T-cell (primary cell): ENCODE measurements at regions not wholly inside any gene's neighbourhood (a gene's known extent, or its start where the extent isn't known, plus 50 kb on each side); places are given as distances from the start of the nearest gene placed in this dataset.

Experiments
- ATAC-seq, 4 experiments: fragments of 200-7000 bp in 3 of 4; fragments of 150-1000 bp in 1 of 4; cut with Tn5 transposase; replicated peaks in 1 of 4; 1 replicate in 3 of 4; 2 replicates in 1 of 4; pipeline ENCODE4 v1.10.0; 2021; ENCODE audit warnings: moderate library complexity in 3 of 4, mild to moderate bottlenecking in 2 of 4, moderate number of reproducible peaks in 1 of 4
- CTCF ChIA-PET, 2 donors: fragments of 300-600 bp; sonication (Branson Sonifier 250); formaldehyde crosslinking; loops; one replicate each; lab custom pipeline; 2022; ENCODE audit warnings: antibody characterized with exemption in 2 of 2; lab: Charles Lee
- POLR2A ChIA-PET, 2 donors: fragments of 300-600 bp; sonication (Branson Sonifier 250); formaldehyde crosslinking; loops; one replicate each; lab custom pipeline; 2022; ENCODE audit warnings: antibody characterized with exemption in 2 of 2; lab: Charles Lee
- DNase-seq, 35 experiments: peaks; one replicate each; pipeline versions ENCODE4 v3.0.0 to v3.0.0-alpha.2; 2013 to 2023
- H3K27ac ChIP-seq: one replicate; pipeline ENCODE4 v1.5.1; 2013; ENCODE audit warnings: low read length
- H3K27me3 ChIP-seq, 2 experiments: replicated peaks in 1 of 2; 1 replicate in 1 of 2; 2 replicates in 1 of 2; pipeline versions ENCODE4 v1.6.1 to v1.7.0; 2013; ENCODE audit warnings: low read length in 1 of 2, mixed read lengths in 1 of 2; ENCODE audit not compliant: control insufficient read depth in 2 of 2, insufficient read depth in 2 of 2; ENCODE audit errors: extremely low read depth in 1 of 2
- H3K36me3 ChIP-seq, 2 donors: 1 replicate in 1 of 2; 2 replicates in 1 of 2; pipeline versions ENCODE4 v1.6.1 to v1.7.0; 2013; ENCODE audit warnings: low read length in 1 of 2; ENCODE audit not compliant: control insufficient read depth in 2 of 2, insufficient read depth in 1 of 2; ENCODE audit errors: extremely low read depth in 1 of 2
- H3K4me1 ChIP-seq, 2 experiments: 1 replicate in 1 of 2; 2 replicates in 1 of 2; pipeline versions ENCODE4 v1.6.1 to v1.7.0; 2013; ENCODE audit warnings: low read length in 2 of 2, mixed read lengths in 1 of 2; ENCODE audit not compliant: insufficient read depth in 2 of 2, control insufficient read depth in 1 of 2; ENCODE audit errors: extremely low read depth in 1 of 2
- H3K4me3 ChIP-seq, 2 donors: 1 replicate in 1 of 2; 2 replicates in 1 of 2; pipeline versions ENCODE4 v1.5.1 to v1.7.0; 2013; ENCODE audit warnings: mild to moderate bottlenecking in 2 of 2, low read length in 1 of 2, moderate library complexity in 1 of 2; ENCODE audit not compliant: control insufficient read depth in 1 of 2; ENCODE audit errors: extremely low read depth in 1 of 2
- H3K9me3 ChIP-seq: 2 replicates; pipeline ENCODE4 v1.7.0; 2013
- H3K27ac Mint-ChIP-seq, 2 donors: one replicate each; pipeline ENCODE4 v1.8.0; 2020 to 2021; ENCODE audit warnings: mild to moderate bottlenecking in 2 of 2, mixed read lengths in 2 of 2
- H3K27me3 Mint-ChIP-seq, 2 donors: one replicate each; pipeline ENCODE4 v1.8.0; 2021 to 2022; ENCODE audit warnings: mixed read lengths in 2 of 2
- H3K36me3 Mint-ChIP-seq: one replicate; pipeline ENCODE4 v1.8.0; 2021; ENCODE audit warnings: mixed read lengths
- H3K4me1 Mint-ChIP-seq, 3 donors: one replicate each; pipeline ENCODE4 v1.8.0; 2020 to 2022; ENCODE audit warnings: mixed read lengths in 3 of 3, mild to moderate bottlenecking in 1 of 3
- H3K4me3 Mint-ChIP-seq, 3 donors: one replicate each; pipeline ENCODE4 v1.8.0; 2020 to 2022; ENCODE audit warnings: mild to moderate bottlenecking in 3 of 3, mixed read lengths in 3 of 3, moderate library complexity in 3 of 3
- H3K9me3 Mint-ChIP-seq, 3 donors: one replicate each; pipeline ENCODE4 v1.8.0; 2020 to 2022; ENCODE audit warnings: mixed read lengths in 3 of 3
- WGBS: methylation state at CpG from one replicate; pipeline ENCODE4 v1.1.5; 2013; ENCODE audit warnings: missing lambda C conversion rate; ENCODE audit not compliant: insufficient coverage; 5-methylcytosine and 5-hydroxymethylcytosine counted together

DNA sequence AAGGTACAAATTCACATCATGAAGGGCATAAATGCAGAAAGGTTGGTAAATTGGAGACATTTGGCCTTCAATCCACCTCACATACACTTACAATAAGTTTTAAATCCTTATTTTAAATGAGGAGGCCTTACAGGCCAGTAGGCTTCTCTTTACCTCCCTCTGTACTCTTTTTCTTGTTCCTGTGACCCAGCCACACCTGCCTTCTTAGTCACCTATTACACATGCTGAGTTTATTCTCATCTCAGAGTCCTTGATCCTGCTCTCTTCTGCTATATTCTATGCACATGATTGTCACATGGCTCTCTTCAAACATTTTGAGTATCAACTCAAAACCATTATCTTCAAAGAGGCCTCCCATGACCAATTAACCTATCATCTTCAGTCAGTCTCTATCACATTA, 491.5 kb downstream of the SATB2 start:
- Mint-ChIP-seq H3K4me3 (no peak overlapping the region), H3K27ac (no peak overlapping the region), H3K9me3 (peaks cover 0 to 9% (median 0%) of the 10 kb centered on the region in 3 donors), H3K27me3 (peaks cover 0 to 5% of the 10 kb centered on the region in 2 donors), H3K36me3 (no peaks in the 10 kb centered on the region), H3K4me1 (no peaks in the 10 kb centered on the region)
- CTCF ChIA-PET, result no interaction called here
- H3K4me1 ChIP-seq, result no peaks in the 10 kb centered on the region
- H3K27me3 ChIP-seq, result no peaks in the 10 kb centered on the region
- DNase-seq (no peak), ATAC-seq (no peak)
- no peak overlapping the region for H3K4me3 ChIP-seq
- POLR2A ChIA-PET, result no interaction called here
- H3K9me3 ChIP-seq, result no peaks in the 10 kb centered on the region
- no peak overlapping the region for H3K27ac ChIP-seq
- H3K36me3 ChIP-seq, result no peaks in the 10 kb centered on the region

DNA sequence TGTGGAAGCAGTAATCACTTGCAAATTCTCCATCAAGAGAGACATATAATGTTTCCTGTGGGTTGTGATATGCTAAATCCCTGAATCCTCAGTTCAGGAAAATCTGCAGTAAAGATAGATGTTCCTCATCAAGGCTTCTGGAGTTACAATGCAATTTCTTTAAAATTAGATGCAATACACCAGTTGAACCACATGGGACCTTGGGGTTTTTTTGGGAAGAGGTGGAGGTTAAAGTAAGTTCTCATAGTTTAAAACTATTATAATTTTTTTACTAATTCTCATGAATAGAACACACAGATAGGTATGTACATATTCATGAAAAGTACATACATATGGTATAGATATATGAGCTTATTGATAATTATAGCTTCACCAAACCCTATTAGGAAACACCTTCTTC, 496.2 kb downstream of the SATB2 start:
- Mint-ChIP-seq H3K36me3 (no peaks in the 10 kb centered on the region), H3K4me1 (no peaks in the 10 kb centered on the region), H3K9me3 (peaks cover 0 to 4% (median 2%) of the 10 kb centered on the region in 3 donors), H3K4me3 (no peak overlapping the region), H3K27ac (no peak overlapping the region), H3K27me3 (no peaks in the 10 kb centered on the region)
- Histone ChIP-seq H3K4me1 (no peaks in the 10 kb centered on the region), H3K9me3 (no peaks in the 10 kb centered on the region), H3K36me3 (no peaks in the 10 kb centered on the region), H3K27ac (no peak overlapping the region), H3K4me3 (no peak overlapping the region), H3K27me3 (no peaks in the 10 kb centered on the region)
- CTCF ChIA-PET, result no interaction called here
- POLR2A ChIA-PET, result no interaction called here
- DNase-seq (no peak), ATAC-seq (no peak)

DNA sequence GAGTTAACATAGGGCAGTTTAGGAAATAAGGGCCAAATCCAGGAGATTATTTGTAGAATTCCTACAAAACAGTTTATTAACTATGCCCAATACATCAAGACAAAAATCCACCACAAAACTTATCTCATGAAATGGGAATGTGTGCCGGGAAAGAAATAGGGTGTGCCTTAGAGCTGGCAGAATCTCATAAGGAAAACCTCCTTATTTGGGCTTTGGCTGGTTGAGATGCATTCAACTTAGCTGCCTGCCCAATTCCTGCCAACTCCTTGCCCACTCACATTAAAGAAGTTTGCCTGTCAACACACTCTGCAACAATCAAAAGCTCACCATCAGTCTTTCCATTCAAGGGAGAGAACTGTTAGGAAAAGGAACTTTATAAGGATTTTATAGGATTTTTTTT, 500.6 kb downstream of the SATB2 start:
- ATAC-seq (no peak), DNase-seq (no peak)
- Mint-ChIP-seq H3K27ac (no peak overlapping the region), H3K4me3 (no peak overlapping the region), H3K36me3 (no peaks in the 10 kb centered on the region), H3K9me3 (peaks cover 0 to 4% (median 2%) of the 10 kb centered on the region in 3 donors), H3K4me1 (no peaks in the 10 kb centered on the region), H3K27me3 (no peaks in the 10 kb centered on the region)
- H3K9me3 ChIP-seq, result no peaks in the 10 kb centered on the region
- no peaks in the 10 kb centered on the region for H3K4me1 ChIP-seq
- no peaks in the 10 kb centered on the region for H3K36me3 ChIP-seq
- WGBS, result no CpG with 5 or more reads among the region's 1 CpG
- no peak overlapping the region for H3K4me3 ChIP-seq
- no peaks in the 10 kb centered on the region for H3K27me3 ChIP-seq
- CTCF ChIA-PET, result no interaction called here
- H3K27ac ChIP-seq, result no peak overlapping the region
- POLR2A ChIA-PET, result no interaction called here

DNA sequence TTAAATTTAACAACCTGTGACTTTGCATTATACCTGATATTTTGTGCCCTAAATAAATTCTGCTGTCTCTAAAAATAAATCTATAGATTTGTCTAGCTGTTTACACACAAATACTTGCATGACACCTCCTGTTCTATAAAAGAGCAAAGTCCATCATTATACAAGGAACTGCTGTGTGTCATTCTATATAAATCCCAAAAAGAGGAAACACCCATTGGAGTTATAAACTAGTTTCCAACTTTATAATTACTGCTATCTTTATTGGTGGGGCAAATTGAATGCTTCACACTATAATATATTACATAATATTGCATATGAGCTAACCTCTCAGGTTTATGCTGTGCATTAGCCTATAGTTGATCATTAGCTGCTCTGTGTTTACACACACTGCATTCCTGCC, 504.4 kb downstream of the SATB2 start:
- no peak for ATAC-seq
- no peaks in the 10 kb centered on the region for H3K27me3 Mint-ChIP-seq
- H3K9me3 Mint-ChIP-seq, result peaks cover 0 to 5% (median 4%) of the 10 kb centered on the region in 3 donors

GRCh38 chr2:198950803-198951202, 506.9 kb downstream of the SATB2 start:
- POLR2A ChIA-PET, result no interaction called here

More for the DNA sequence above, 504.4 kb downstream of the SATB2 start:
- POLR2A ChIA-PET, result no interaction called here
- no peak for DNase-seq
- no peak overlapping the region for H3K4me3 Mint-ChIP-seq
- no peak overlapping the region for H3K27ac Mint-ChIP-seq
- no peaks in the 10 kb centered on the region for H3K36me3 ChIP-seq
- H3K9me3 ChIP-seq, result no peaks in the 10 kb centered on the region
- CTCF ChIA-PET, result interaction anchor here in 1 of 2 donors (0.5 kb wide), 1 partner anchor 812 kb away, joined by 6 read pairs; no protein-coding TSS in a partner anchor
- H3K27ac ChIP-seq, result no peak overlapping the region
- no peaks in the 10 kb centered on the region for H3K27me3 ChIP-seq
- H3K4me3 ChIP-seq, result no peak overlapping the region
- no peaks in the 10 kb centered on the region for H3K36me3 Mint-ChIP-seq
- H3K4me1 Mint-ChIP-seq, result no peaks in the 10 kb centered on the region
- no peaks in the 10 kb centered on the region for H3K4me1 ChIP-seq

DNA sequence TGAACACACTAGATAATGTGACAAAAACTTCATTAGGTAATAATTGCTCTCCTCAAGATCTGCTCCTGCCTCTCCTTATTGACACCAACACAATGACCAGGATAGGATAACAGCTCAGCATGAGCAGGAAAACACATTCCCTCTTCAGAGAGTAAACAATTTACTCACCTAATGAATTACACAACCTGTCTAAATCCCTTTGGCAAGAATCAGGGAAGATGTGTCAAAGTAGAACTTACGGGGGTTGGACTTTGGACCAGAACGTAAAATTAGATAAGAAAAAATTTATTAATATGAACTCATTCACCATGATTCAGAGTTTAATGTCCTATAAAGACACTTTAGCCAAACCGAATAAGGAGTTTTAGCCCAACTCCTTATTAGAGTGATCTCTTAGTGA, 512.2 kb downstream of the SATB2 start:
- Mint-ChIP-seq H3K27me3 (no peaks in the 10 kb centered on the region), H3K27ac (no peak overlapping the region), H3K4me3 (no peak overlapping the region), H3K9me3 (peaks cover 2 to 4% (median 3%) of the 10 kb centered on the region in 3 donors), H3K4me1 (no peaks in the 10 kb centered on the region), H3K36me3 (no peaks in the 10 kb centered on the region)
- Histone ChIP-seq H3K36me3 (no peaks in the 10 kb centered on the region), H3K4me1 (no peaks in the 10 kb centered on the region), H3K27ac (no peak overlapping the region), H3K9me3 (no peaks in the 10 kb centered on the region), H3K27me3 (no peaks in the 10 kb centered on the region), H3K4me3 (no peak overlapping the region)
- DNase-seq (no peak), ATAC-seq (no peak)
- ChIA-PET CTCF (no interaction called here), POLR2A (no interaction called here)
- WGBS, result no CpG with 5 or more reads among the region's 3 CpGs

More at GRCh38 chr2:198950803-198951202, 506.9 kb downstream of the SATB2 start:
- no peak overlapping the region for H3K27ac ChIP-seq
- Mint-ChIP-seq H3K27ac (no peak overlapping the region), H3K36me3 (no peaks in the 10 kb centered on the region), H3K4me3 (no peak overlapping the region), H3K9me3 (peaks cover 3 to 4% (median 4%) of the 10 kb centered on the region in 3 donors), H3K27me3 (no peaks in the 10 kb centered on the region), H3K4me1 (no peaks in the 10 kb centered on the region)
- no peaks in the 10 kb centered on the region for H3K36me3 ChIP-seq
- ATAC-seq (no peak), DNase-seq (no peak)
- no peaks in the 10 kb centered on the region for H3K4me1 ChIP-seq
- no peaks in the 10 kb centered on the region for H3K9me3 ChIP-seq
- no peak overlapping the region for H3K4me3 ChIP-seq
- CTCF ChIA-PET, result no interaction called here
- H3K27me3 ChIP-seq, result no peaks in the 10 kb centered on the region

DNA sequence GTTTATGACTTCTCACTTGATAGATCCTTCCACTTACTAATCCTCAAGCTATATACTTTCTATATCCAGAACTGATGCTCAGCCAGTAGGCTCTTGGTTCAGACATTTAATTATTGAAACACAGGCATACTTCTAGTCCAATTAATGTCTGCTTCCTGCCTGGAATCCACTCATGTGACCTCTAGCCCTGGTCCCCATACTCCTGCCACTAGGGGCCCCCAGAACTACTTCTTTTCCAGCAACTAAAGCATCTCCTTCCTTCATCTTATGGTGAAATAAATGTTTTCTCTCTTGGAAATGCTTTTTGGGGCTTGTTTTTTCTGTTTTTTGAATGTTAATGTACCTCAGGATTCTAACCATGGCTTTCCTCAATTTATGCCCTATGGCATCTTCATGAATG, 527.6 kb downstream of the SATB2 start:
- POLR2A ChIA-PET, result no interaction called here
- no peaks in the 10 kb centered on the region for H3K4me1 ChIP-seq
- Mint-ChIP-seq H3K27ac (no peak overlapping the region), H3K27me3 (no peaks in the 10 kb centered on the region), H3K4me1 (no peaks in the 10 kb centered on the region), H3K9me3 (peaks cover 0 to 10% (median 3%) of the 10 kb centered on the region in 3 donors), H3K36me3 (no peaks in the 10 kb centered on the region), H3K4me3 (no peak overlapping the region)
- DNase-seq (no peak), ATAC-seq (no peak)
- no peaks in the 10 kb centered on the region for H3K27me3 ChIP-seq
- CTCF ChIA-PET, result no interaction called here
- no peak overlapping the region for H3K27ac ChIP-seq
- H3K4me3 ChIP-seq, result no peak overlapping the region
- H3K9me3 ChIP-seq, result no peaks in the 10 kb centered on the region
- H3K36me3 ChIP-seq, result no peaks in the 10 kb centered on the region
